VCaP (cell line): ENCODE measurements at regions not wholly inside any gene's neighbourhood (a gene's known extent, or its start where the extent isn't known, plus 50 kb on each side); places are given as distances from the start of the nearest gene placed in this dataset.

Experiments
- H3K27ac ChIP-seq: fragments of 450-650 bp; 2 replicates; pipeline ENCODE4 v1.5.1; 2017
- CTCF ChIP-seq: fragments of 450-650 bp; conservative IDR thresholded peaks from 2 replicates; pipeline ENCODE4 v1.5.1; 2017; ENCODE audit warnings: mild to moderate bottlenecking, moderate library complexity

- TF ChIP-seq CTCF, result no peak
- H3K27ac ChIP-seq, result no peak overlapping the region
Measured at GRCh38 chr2:224141304-224141703, 102.2 kb upstream of the SERPINE2 start.

GRCh38 chr2:224137208-224137607, 98.1 kb upstream of the SERPINE2 start:
- no peak for TF ChIP-seq CTCF

DNA sequence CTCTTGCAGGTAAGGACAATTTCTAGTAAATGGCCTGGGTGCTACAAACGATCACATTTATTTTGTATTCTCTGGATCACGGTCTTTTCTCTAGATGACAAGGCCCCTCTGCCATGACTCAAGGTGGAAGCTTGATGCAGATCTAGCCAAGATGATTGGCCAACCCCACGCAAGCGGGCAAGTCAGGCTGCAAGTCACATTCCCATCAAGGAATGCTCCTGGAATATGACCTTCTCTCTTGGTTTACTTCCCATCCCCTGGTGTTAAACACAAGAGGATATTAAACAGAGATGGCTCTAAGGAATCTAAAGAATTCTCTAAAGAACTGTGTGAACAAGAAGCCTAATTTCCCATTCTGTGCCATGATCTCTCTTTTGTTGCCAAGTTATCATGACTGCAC, 97.3 kb upstream of the SERPINE2 start:
- no peak overlapping the region for H3K27ac ChIP-seq
- TF ChIP-seq CTCF, result no peak

More at GRCh38 chr2:224137208-224137607, 98.1 kb upstream of the SERPINE2 start:
- no peak overlapping the region for H3K27ac ChIP-seq

DNA sequence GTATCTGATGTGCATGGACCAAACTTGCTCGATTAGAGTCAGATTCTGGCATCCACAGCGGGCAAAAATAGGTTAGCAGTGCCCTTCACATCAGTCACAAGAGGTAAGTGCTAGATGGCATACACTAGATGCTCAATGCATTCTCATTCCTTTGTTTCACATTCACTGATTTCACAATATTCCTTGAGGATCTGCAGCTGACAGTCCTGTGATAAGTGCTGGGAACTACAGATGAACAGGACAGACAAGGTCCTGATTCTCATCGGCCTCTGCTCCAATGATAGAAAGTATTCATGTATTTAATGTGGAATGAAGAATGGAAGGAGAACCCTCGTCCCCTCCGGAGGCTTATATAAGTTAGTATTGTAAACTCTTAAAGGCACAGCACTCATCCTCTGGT, 96.8 kb upstream of the SERPINE2 start:
- no peak overlapping the region for H3K27ac ChIP-seq
- no peak for TF ChIP-seq CTCF

DNA sequence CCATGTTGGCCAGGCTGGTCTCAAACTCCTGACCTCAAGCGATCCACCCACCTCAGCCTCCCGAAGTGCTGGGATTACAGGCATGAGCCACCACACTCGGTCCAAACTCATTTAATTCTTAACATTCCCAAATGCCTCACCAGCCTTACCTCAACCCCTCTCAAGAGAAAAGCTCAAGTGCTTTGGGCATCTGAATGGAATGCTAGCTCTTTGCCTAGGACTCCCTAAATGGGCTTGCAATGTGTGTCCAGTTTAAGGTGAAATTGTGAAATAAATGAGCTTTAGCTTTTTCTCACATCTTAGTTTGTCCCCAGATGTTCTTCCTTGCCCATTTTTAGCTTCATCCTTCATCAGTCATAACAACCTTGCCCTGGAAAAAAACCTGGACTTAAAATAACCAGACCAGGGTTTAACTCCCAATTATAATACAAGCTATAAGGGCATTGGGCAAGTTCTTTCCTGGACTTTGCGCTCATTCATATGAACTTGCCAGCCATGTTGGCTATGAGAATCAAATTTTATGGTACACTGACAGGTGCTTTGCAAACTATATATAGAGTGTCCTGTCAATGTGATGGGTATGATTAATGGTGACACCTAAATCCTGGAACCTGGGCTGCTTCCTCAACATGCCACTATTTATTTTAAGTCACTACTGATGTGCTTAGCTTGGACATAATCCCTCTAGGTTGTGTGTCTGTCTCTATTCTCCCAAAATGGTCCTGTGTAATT, 95.1 kb upstream of the SERPINE2 start:
- no peak for TF ChIP-seq CTCF
- H3K27ac ChIP-seq, result no peak overlapping the region

GRCh38 chr2:224133387-224133786, 94.3 kb upstream of the SERPINE2 start:
- no peak for TF ChIP-seq CTCF
- no peak overlapping the region for H3K27ac ChIP-seq

GRCh38 chr2:224127871-224128501, 88.9 kb upstream of the SERPINE2 start:
- no peak overlapping the region for H3K27ac ChIP-seq
- TF ChIP-seq CTCF, result no peak
